ENCODE measurements at regions not wholly inside any gene's neighbourhood (a gene's known extent, or its start where the extent isn't known, plus 50 kb on each side); places are given as distances from the start of the nearest gene placed in this dataset.

GRCh38 chr13:78719367-78719766 lies 60.4 kb upstream of the OBI1 start:
- no peak overlapping the region for H3K4me3 ChIP-seq (ENCODE audit: low read depth, low read length, poor library complexity, severe bottlenecking)
- BruUV-seq (replicated peaks) = no TSS peak
- no peaks in the 10 kb centered on the region for H3K79me2 ChIP-seq (ENCODE audit: insufficient read depth, low read depth, low read length)
- no peaks in the 10 kb centered on the region for H3K9me3 ChIP-seq (ENCODE audit: low read length)
- intact Hi-C loops (cut with micrococcal nuclease; ENCODE audit: unreplicated experiment) = no loop called here
- no peaks in the 10 kb centered on the region for H3K4me1 ChIP-seq (ENCODE audit: insufficient read depth, low read length, poor library complexity, severe bottlenecking)
- H3K4me2 ChIP-seq (ENCODE audit: low read length) = no peak overlapping the region
- no peak overlapping the region for H2AFZ ChIP-seq (ENCODE audit: low read length)
- CTCF ChIA-PET (ENCODE audit: unreplicated experiment) = no interaction called here
- DNase-seq (ENCODE audit: low spot score) = no peak
- H3K27ac ChIP-seq (ENCODE audit: low read depth, low read length, poor library complexity, severe bottlenecking) = no peak overlapping the region
- TF ChIP-seq EZH2phosphoT487 (IDR thresholded peaks at IDR 0.05; ENCODE audit: borderline replicate concordance, low read depth, low read length) = no peak
- no peak for TF ChIP-seq CTCF (conservative IDR thresholded peaks at IDR 0.05; ENCODE audit: low read length)
- POLR2A ChIA-PET = interaction anchor here (0.5 kb wide), 1 partner anchor 466 kb away, joined by 4 read pairs; no protein-coding TSS in a partner anchor
- no peaks in the 10 kb centered on the region for H4K20me1 ChIP-seq (ENCODE audit: insufficient read depth, low read length)
- H3K36me3 ChIP-seq (ENCODE audit: insufficient read depth, low read length) = no peaks in the 10 kb centered on the region
- no peaks in the 10 kb centered on the region for H3K9me2 ChIP-seq (ENCODE audit: insufficient read depth, low read length)

- BruUV-seq (replicated peaks) = no TSS peak
- Histone ChIP-seq H3K9me3 (ENCODE audit: low read length) (no peaks in the 10 kb centered on the region), H3K4me1 (ENCODE audit: insufficient read depth, low read length, poor library complexity, severe bottlenecking) (no peaks in the 10 kb centered on the region), H3K36me3 (ENCODE audit: insufficient read depth, low read length) (no peaks in the 10 kb centered on the region), H3K4me2 (ENCODE audit: low read length) (no peak overlapping the region), H3K4me3 (ENCODE audit: low read depth, low read length, poor library complexity, severe bottlenecking) (no peak overlapping the region), H2AFZ (ENCODE audit: low read length) (no peak overlapping the region), H3K79me2 (ENCODE audit: insufficient read depth, low read depth, low read length) (no peaks in the 10 kb centered on the region), H3K27ac (ENCODE audit: low read depth, low read length, poor library complexity, severe bottlenecking) (no peak overlapping the region), H4K20me1 (ENCODE audit: insufficient read depth, low read length) (no peaks in the 10 kb centered on the region), H3K9me2 (ENCODE audit: insufficient read depth, low read length) (no peaks in the 10 kb centered on the region)
- ChIA-PET POLR2A (no interaction called here), CTCF (ENCODE audit: unreplicated experiment) (no interaction called here)
- DNase-seq (ENCODE audit: low spot score) = no peak
- intact Hi-C loops (cut with micrococcal nuclease; ENCODE audit: unreplicated experiment) = no loop called here
- TF ChIP-seq EZH2phosphoT487 (IDR thresholded peaks at IDR 0.05; ENCODE audit: borderline replicate concordance, low read depth, low read length) = no peak
- no peak for TF ChIP-seq CTCF (conservative IDR thresholded peaks at IDR 0.05; ENCODE audit: low read length)
Observed at GRCh38 chr13:78714717-78715116, 55.8 kb upstream of the OBI1 start.

GRCh38 chr13:78712831-78713230 lies 53.9 kb upstream of the OBI1 start:
- no TSS peak for BruUV-seq (replicated peaks)
- Histone ChIP-seq H3K4me2 (ENCODE audit: low read length) (no peak overlapping the region), H4K20me1 (ENCODE audit: insufficient read depth, low read length) (no peaks in the 10 kb centered on the region), H3K4me3 (ENCODE audit: low read depth, low read length, poor library complexity, severe bottlenecking) (no peak overlapping the region), H3K27ac (ENCODE audit: low read depth, low read length, poor library complexity, severe bottlenecking) (no peak overlapping the region), H3K79me2 (ENCODE audit: insufficient read depth, low read depth, low read length) (no peaks in the 10 kb centered on the region), H3K9me3 (ENCODE audit: low read length) (no peaks in the 10 kb centered on the region), H2AFZ (ENCODE audit: low read length) (no peak overlapping the region), H3K4me1 (ENCODE audit: insufficient read depth, low read length, poor library complexity, severe bottlenecking) (no peaks in the 10 kb centered on the region), H3K36me3 (ENCODE audit: insufficient read depth, low read length) (no peaks in the 10 kb centered on the region), H3K9me2 (ENCODE audit: insufficient read depth, low read length) (no peaks in the 10 kb centered on the region)
- no peak for TF ChIP-seq CTCF (conservative IDR thresholded peaks at IDR 0.05; ENCODE audit: low read length)
- TF ChIP-seq EZH2phosphoT487 (IDR thresholded peaks at IDR 0.05; ENCODE audit: borderline replicate concordance, low read depth, low read length) = no peak
- ChIA-PET CTCF (ENCODE audit: unreplicated experiment) (no interaction called here), POLR2A (interaction anchor here (0.6 to 1.0 kb wide), 3 partner anchors 31 to 364 kb away, joined by 3 read pairs; no protein-coding TSS in a partner anchor)
- intact Hi-C loops (cut with micrococcal nuclease; ENCODE audit: unreplicated experiment) = no loop called here
- DNase-seq (ENCODE audit: low spot score) = no peak

Data from OCI-LY7 (cell line).